Trophoblast cell (in vitro differentiated cells and primary cell): ENCODE measurements at regions not wholly inside any gene's neighbourhood (a gene's known extent, or its start where the extent isn't known, plus 50 kb on each side); places are given as distances from the start of the nearest gene placed in this dataset.

Experiments used
- DNase-seq, 2 donors: peaks; one replicate each; pipeline ENCODE4 v3.0.0-alpha.2; 2016
- H2AFZ ChIP-seq: 2 replicates; pipeline ENCODE4 v1.6.1; 2013; ENCODE audit warnings: low read length, moderate library complexity, mild to moderate bottlenecking; ENCODE audit not compliant: insufficient read depth, poor library complexity
- H2AK5ac ChIP-seq: 2 replicates; pipeline ENCODE4 v1.6.1; 2013; ENCODE audit warnings: mild to moderate bottlenecking, low read length
- H2BK120ac ChIP-seq: 2 replicates; pipeline ENCODE4 v1.6.1; 2013; ENCODE audit warnings: low read length, mild to moderate bottlenecking, moderate library complexity; ENCODE audit not compliant: insufficient read depth, poor library complexity
- H2BK12ac ChIP-seq: 2 replicates; pipeline ENCODE4 v1.6.1; 2013; ENCODE audit warnings: mild to moderate bottlenecking, low read length, moderate library complexity
- H2BK5ac ChIP-seq: 2 replicates; pipeline ENCODE4 v1.6.1; 2013; ENCODE audit warnings: low read length, low read depth, moderate library complexity, mild to moderate bottlenecking; ENCODE audit not compliant: poor library complexity
- H3K14ac ChIP-seq: 2 replicates; pipeline ENCODE4 v1.6.1; 2013; ENCODE audit warnings: mild to moderate bottlenecking, low read length
- H3K18ac ChIP-seq: 2 replicates; pipeline ENCODE4 v1.6.1; 2013; ENCODE audit warnings: mild to moderate bottlenecking, low read length
- H3K23ac ChIP-seq: 2 replicates; pipeline ENCODE4 v1.6.1; 2013; ENCODE audit warnings: low read length
- H3K27ac ChIP-seq: 2 replicates; pipeline ENCODE4 v1.5.1; 2013; ENCODE audit warnings: low read depth, mild to moderate bottlenecking, inconsistent platforms, low read length, moderate library complexity
- H3K27me3 ChIP-seq: 2 replicates; pipeline ENCODE4 v1.6.1; 2013; ENCODE audit warnings: inconsistent platforms, mild to moderate bottlenecking, low read length, moderate library complexity; ENCODE audit not compliant: insufficient read depth
- H3K36me3 ChIP-seq, 2 experiments: 1 replicate in 1 of 2; 2 replicates in 1 of 2; pipeline ENCODE4 v1.6.1; 2013; ENCODE audit warnings: low read length in 2 of 2, mild to moderate bottlenecking in 2 of 2, moderate library complexity in 1 of 2; ENCODE audit not compliant: insufficient read depth in 2 of 2, control insufficient read depth in 1 of 2
- H3K4ac ChIP-seq: 2 replicates; pipeline ENCODE4 v1.6.1; 2013; ENCODE audit warnings: low read depth, mild to moderate bottlenecking, low read length, moderate library complexity
- H3K4me1 ChIP-seq, 2 experiments: 1 replicate in 1 of 2; 2 replicates in 1 of 2; pipeline ENCODE4 v1.6.1; 2013; ENCODE audit warnings: low read length in 2 of 2, mild to moderate bottlenecking in 2 of 2, moderate library complexity in 1 of 2; ENCODE audit not compliant: insufficient read depth in 2 of 2, control insufficient read depth in 1 of 2
- H3K4me2 ChIP-seq: 2 replicates; pipeline ENCODE4 v1.6.1; 2013; ENCODE audit warnings: inconsistent platforms, mild to moderate bottlenecking, low read length, moderate library complexity
- H3K4me3 ChIP-seq: 2 replicates; pipeline ENCODE4 v1.5.1; 2013; ENCODE audit warnings: mild to moderate bottlenecking, low read depth, low read length, inconsistent platforms
- H3K79me1 ChIP-seq: one replicate; pipeline ENCODE4 v1.6.1; 2013; ENCODE audit warnings: low read length
- H3K79me2 ChIP-seq: 2 replicates; pipeline ENCODE4 v1.6.1; 2013; ENCODE audit warnings: low read length, mild to moderate bottlenecking; ENCODE audit not compliant: control insufficient read depth, insufficient read depth, poor library complexity
- H3K9ac ChIP-seq: 2 replicates; pipeline ENCODE4 v1.6.1; 2013; ENCODE audit warnings: mild to moderate bottlenecking, low read length
- H3K9me3 ChIP-seq: 2 replicates; pipeline ENCODE4 v1.6.1; 2013; ENCODE audit warnings: low read depth, mild to moderate bottlenecking, control low read depth, inconsistent platforms, low read length; ENCODE audit not compliant: insufficient read depth
- H4K12ac ChIP-seq: 2 replicates; pipeline ENCODE4 v1.6.1; 2013; ENCODE audit warnings: low read depth, mild to moderate bottlenecking, low read length, moderate library complexity
- H4K8ac ChIP-seq: 2 replicates; pipeline ENCODE4 v1.6.1; 2013; ENCODE audit warnings: low read depth, mild to moderate bottlenecking, low read length, moderate library complexity
- H4K91ac ChIP-seq: one replicate; pipeline ENCODE4 v1.6.1; 2013; ENCODE audit warnings: low read depth, mild to moderate bottlenecking, low read length, moderate library complexity
- WGBS: extraction: QIAGEN DNeasy Blood & Tissue Kit; methylation state at CpG from one replicate; pipeline ENCODE4 v1.1.7; 2013; ENCODE audit warnings: missing lambda C conversion rate; ENCODE audit not compliant: insufficient read length, insufficient coverage; ENCODE audit errors: extremely low coverage; 5-methylcytosine and 5-hydroxymethylcytosine counted together

GRCh38 chr1:60225486-60225885 lies 151.9 kb upstream of the C1orf87 start:
- Histone ChIP-seq H4K12ac (no peak overlapping the region), H3K18ac (no peak overlapping the region), H3K4me3 (no peak overlapping the region), H3K9ac (no peak overlapping the region), H2AFZ (no peak overlapping the region), H3K27me3 (no peaks in the 10 kb centered on the region), H3K79me1 (no peaks in the 10 kb centered on the region), H3K14ac (no peak overlapping the region), H3K23ac (no peak overlapping the region), H3K9me3 (peaks cover 2% of the 10 kb centered on the region), H2BK5ac (no peak overlapping the region), H2BK12ac (no peak overlapping the region), H3K4me2 (no peak overlapping the region), H3K4me1 (no peaks in the 10 kb centered on the region), H2AK5ac (no peak overlapping the region), H3K4ac (no peak overlapping the region), H3K27ac (no peak overlapping the region), H3K79me2 (no peaks in the 10 kb centered on the region), H3K36me3 (no peaks in the 10 kb centered on the region), H4K8ac (no peak overlapping the region), H2BK120ac (no peak overlapping the region), H4K91ac (no peak overlapping the region)
- no peak for DNase-seq
- WGBS = no CpG with 5 or more reads among the region's 3 CpGs

GRCh38 chr1:60224523-60224922 lies 151.0 kb upstream of the C1orf87 start:
- Histone ChIP-seq H3K27me3 (no peaks in the 10 kb centered on the region), H3K9me3 (peaks cover 2% of the 10 kb centered on the region), H2BK12ac (no peak overlapping the region), H3K79me2 (no peaks in the 10 kb centered on the region), H3K36me3 (no peaks in the 10 kb centered on the region), H3K23ac (no peak overlapping the region), H3K4me1 (no peaks in the 10 kb centered on the region), H2BK120ac (no peak overlapping the region), H2AK5ac (no peak overlapping the region), H4K91ac (no peak overlapping the region), H3K4me3 (no peak overlapping the region), H3K4me2 (no peak overlapping the region), H4K12ac (no peak overlapping the region), H2AFZ (no peak overlapping the region), H3K79me1 (no peaks in the 10 kb centered on the region), H3K27ac (no peak overlapping the region), H3K14ac (no peak overlapping the region), H3K18ac (no peak overlapping the region), H3K9ac (no peak overlapping the region), H2BK5ac (no peak overlapping the region), H3K4ac (no peak overlapping the region), H4K8ac (no peak overlapping the region)
- WGBS = no CpG with 5 or more reads among the region's 3 CpGs
- no peak for DNase-seq

- Histone ChIP-seq H3K79me2 (no peaks in the 10 kb centered on the region), H3K4me2 (no peak overlapping the region), H2BK120ac (no peak overlapping the region), H3K4me1 (no peaks in the 10 kb centered on the region), H4K8ac (no peak overlapping the region), H3K9ac (no peak overlapping the region), H3K9me3 (no peaks in the 10 kb centered on the region), H2BK5ac (no peak overlapping the region), H4K12ac (no peak overlapping the region), H3K27me3 (no peaks in the 10 kb centered on the region), H3K14ac (no peak overlapping the region), H3K27ac (no peak overlapping the region), H3K18ac (no peak overlapping the region), H2BK12ac (no peak overlapping the region), H3K79me1 (no peaks in the 10 kb centered on the region), H2AK5ac (no peak overlapping the region), H2AFZ (no peak overlapping the region), H3K4ac (no peak overlapping the region), H4K91ac (no peak overlapping the region), H3K23ac (no peak overlapping the region), H3K4me3 (no peak overlapping the region), H3K36me3 (no peaks in the 10 kb centered on the region)
- WGBS = no CpG with 5 or more reads among the region's 5 CpGs
- DNase-seq = no peak
Observed at GRCh38 chr1:60223158-60223557, 149.6 kb upstream of the C1orf87 start.

GRCh38 chr1:60222360-60223115 lies 149.0 kb upstream of the C1orf87 start:
- no peak for DNase-seq
- H2AK5ac ChIP-seq = no peak overlapping the region
- no peak overlapping the region for H2AFZ ChIP-seq
- no peaks in the 10 kb centered on the region for H3K79me2 ChIP-seq
- H4K91ac ChIP-seq = no peak overlapping the region
- no peak overlapping the region for H4K8ac ChIP-seq
- H2BK120ac ChIP-seq = no peak overlapping the region
- no peak overlapping the region for H3K9ac ChIP-seq
- no peak overlapping the region for H3K4me3 ChIP-seq
- H3K27ac ChIP-seq = no peak overlapping the region
- no peak overlapping the region for H3K18ac ChIP-seq
- no peak overlapping the region for H4K12ac ChIP-seq
- H3K14ac ChIP-seq = no peak overlapping the region
- no peak overlapping the region for H2BK12ac ChIP-seq
- no peaks in the 10 kb centered on the region for H3K27me3 ChIP-seq
- no peaks in the 10 kb centered on the region for H3K4me1 ChIP-seq
- H3K79me1 ChIP-seq = no peaks in the 10 kb centered on the region
- H3K36me3 ChIP-seq = no peaks in the 10 kb centered on the region
- no peaks in the 10 kb centered on the region for H3K9me3 ChIP-seq
- no CpG with 5 or more reads among the region's 11 CpGs for WGBS
- no peak overlapping the region for H2BK5ac ChIP-seq
- H3K4ac ChIP-seq = no peak overlapping the region
- no peak overlapping the region for H3K23ac ChIP-seq
- no peak overlapping the region for H3K4me2 ChIP-seq
